CD4-positive, alpha-beta T cell (primary cell): ENCODE measurements at regions not wholly inside any gene's neighbourhood (a gene's known extent, or its start where the extent isn't known, plus 50 kb on each side); places are given as distances from the start of the nearest gene placed in this dataset.

ENCODE experiments used
- ATAC-seq: fragments of 200-7000 bp; cut with Tn5 transposase; one replicate; pipeline ENCODE4 v1.10.0; 2022; ENCODE audit warnings: mild to moderate bottlenecking; ENCODE audit not compliant: poor library complexity
- CTCF ChIA-PET: fragments of 350-600 bp; sonication (Branson Sonifier 250); formaldehyde crosslinking; loops from one replicate; lab custom pipeline; 2021; ENCODE audit warnings: antibody characterized with exemption, inconsistent platforms; lab: Charles Lee
- POLR2A ChIA-PET: fragments of 350-600 bp; sonication (Branson Sonifier 250); formaldehyde crosslinking; loops from one replicate; lab custom pipeline; 2021; ENCODE audit warnings: antibody characterized with exemption, inconsistent platforms; lab: Charles Lee
- DNase-seq, 14 experiments: peaks; one replicate each; pipeline ENCODE4 v3.0.0-alpha.2; 2013 to 2020; ENCODE audit warnings: mixed read lengths in 2 of 14
- H3K27ac ChIP-seq, 2 donors: one replicate each; pipeline versions ENCODE4 v1.5.1 to v1.7.0; 2013; ENCODE audit warnings: low read length in 2 of 2, low read depth in 1 of 2, mild to moderate bottlenecking in 1 of 2
- H3K27me3 ChIP-seq, 2 experiments: 1 replicate in 1 of 2; 2 replicates in 1 of 2; pipeline versions ENCODE4 v1.6.1 to v1.7.0; 2013; ENCODE audit warnings: low read length in 2 of 2, control low read depth in 1 of 2, mild to moderate bottlenecking in 1 of 2, moderate library complexity in 1 of 2; ENCODE audit not compliant: insufficient read depth in 2 of 2, control insufficient read depth in 1 of 2
- H3K36me3 ChIP-seq: one replicate; pipeline ENCODE4 v1.6.1; 2013; ENCODE audit warnings: low read length, control low read depth; ENCODE audit not compliant: insufficient read depth
- H3K4me1 ChIP-seq: one replicate; pipeline ENCODE4 v1.6.1; 2013; ENCODE audit warnings: low read length, control low read depth; ENCODE audit not compliant: insufficient read depth
- H3K4me3 ChIP-seq: one replicate; pipeline ENCODE4 v1.5.1; 2013; ENCODE audit warnings: mild to moderate bottlenecking, low read length, moderate library complexity
- H3K9me3 ChIP-seq, 2 experiments: 1 replicate in 1 of 2; 2 replicates in 1 of 2; pipeline versions ENCODE4 v1.6.1 to v1.7.0; 2013; ENCODE audit warnings: low read length in 2 of 2, mild to moderate bottlenecking in 2 of 2, control low read depth in 1 of 2, moderate library complexity in 1 of 2; ENCODE audit not compliant: control insufficient read depth in 1 of 2, insufficient read depth in 1 of 2
- H3K27ac Mint-ChIP-seq: one replicate; pipeline ENCODE4 v1.8.0; 2020; ENCODE audit warnings: mixed read lengths
- H3K27me3 Mint-ChIP-seq: one replicate; pipeline ENCODE4 v1.8.0; 2021; ENCODE audit warnings: mixed read lengths
- H3K36me3 Mint-ChIP-seq: one replicate; pipeline ENCODE4 v1.8.0; 2021; ENCODE audit warnings: low read depth, mixed read lengths
- H3K4me1 Mint-ChIP-seq: one replicate; pipeline ENCODE4 v1.8.0; 2021; ENCODE audit warnings: low read depth, mixed read lengths
- H3K4me3 Mint-ChIP-seq: one replicate; pipeline ENCODE4 v1.8.0; 2020; ENCODE audit warnings: mild to moderate bottlenecking, mixed read lengths
- H3K9me3 Mint-ChIP-seq: one replicate; pipeline ENCODE4 v1.8.0; 2020; ENCODE audit warnings: mixed read lengths
- CTCF ChIP-seq: fragments of 200-600 bp; IDR thresholded peaks from one replicate; pipeline ENCODE4 v1.8.0; 2022; ENCODE audit warnings: antibody characterized with exemption, mild to moderate bottlenecking
- intact Hi-C, 2 experiments: fragments of 100-400 bp; cut with DNase I in 1 of 2; cut with micrococcal nuclease in 1 of 2; formaldehyde crosslinking; loops; one replicate each; pipeline versions ENCODE4 v1.15.1 to v1.9.0; 2023 to 2025; cut with DNase I, micrococcal nuclease

- Mint-ChIP-seq H3K36me3 (no peaks in the 10 kb centered on the region), H3K9me3 (no peaks in the 10 kb centered on the region), H3K4me1 (no peaks in the 10 kb centered on the region), H3K27ac (no peak overlapping the region), H3K4me3 (no peak overlapping the region), H3K27me3 (no peaks in the 10 kb centered on the region)
- H3K4me3 ChIP-seq, result no peak overlapping the region
- CTCF ChIA-PET, result no interaction called here
- H3K27me3 ChIP-seq, result no peaks in the 10 kb centered on the region
- DNase-seq (no peak), ATAC-seq (no peak)
- no peak for TF ChIP-seq CTCF
- no peak overlapping the region for H3K27ac ChIP-seq
- POLR2A ChIA-PET, result no interaction called here
- no peaks in the 10 kb centered on the region for H3K9me3 ChIP-seq
- intact Hi-C loops, result no loop called here
- H3K4me1 ChIP-seq, result no peaks in the 10 kb centered on the region
- H3K36me3 ChIP-seq, result no peaks in the 10 kb centered on the region
Observed at GRCh38 chrX:150099316-150099715, 161.0 kb upstream of the EOLA2 start.

GRCh38 chrX:150100261-150100660 lies 162.0 kb upstream of the EOLA2 start:
- H3K36me3 Mint-ChIP-seq, result no peaks in the 10 kb centered on the region
- ChIA-PET POLR2A (no interaction called here), CTCF (no interaction called here)
- Histone ChIP-seq H3K4me3 (no peak overlapping the region), H3K9me3 (no peaks in the 10 kb centered on the region), H3K27ac (no peak overlapping the region), H3K4me1 (no peaks in the 10 kb centered on the region), H3K27me3 (no peaks in the 10 kb centered on the region), H3K36me3 (no peaks in the 10 kb centered on the region)
- no peaks in the 10 kb centered on the region for H3K4me1 Mint-ChIP-seq
- no peak overlapping the region for H3K4me3 Mint-ChIP-seq
- H3K27ac Mint-ChIP-seq, result no peak overlapping the region
- no peak for ATAC-seq
- no peaks in the 10 kb centered on the region for H3K9me3 Mint-ChIP-seq
- no peak for TF ChIP-seq CTCF
- intact Hi-C loops, result no loop called here
- no peak for DNase-seq
- no peaks in the 10 kb centered on the region for H3K27me3 Mint-ChIP-seq

GRCh38 chrX:150118476-150118875 lies 180.2 kb upstream of the EOLA2 start:
- ChIA-PET POLR2A (no interaction called here), CTCF (interaction anchor here (0.6 kb wide), 1 partner anchor 1130 kb away, joined by 5 read pairs; no protein-coding TSS in a partner anchor)
- H3K4me1 Mint-ChIP-seq, result no peaks in the 10 kb centered on the region
- H3K36me3 Mint-ChIP-seq, result no peaks in the 10 kb centered on the region
- no peak for ATAC-seq
- Histone ChIP-seq H3K27ac (no peak overlapping the region), H3K9me3 (no peaks in the 10 kb centered on the region), H3K4me1 (no peaks in the 10 kb centered on the region), H3K36me3 (no peaks in the 10 kb centered on the region), H3K4me3 (no peak overlapping the region), H3K27me3 (peaks cover 0 to 3% of the 10 kb centered on the region in 2 experiments)
- H3K27ac Mint-ChIP-seq, result no peak overlapping the region
- no peak overlapping the region for H3K4me3 Mint-ChIP-seq
- intact Hi-C loops, result no loop called here
- no peaks in the 10 kb centered on the region for H3K27me3 Mint-ChIP-seq
- H3K9me3 Mint-ChIP-seq, result no peaks in the 10 kb centered on the region
- TF ChIP-seq CTCF, result no peak
- DNase-seq, result no peak
